Thyroid gland (tissue), 4 donors: ENCODE measurements at regions not wholly inside any gene's neighbourhood (a gene's known extent, or its start where the extent isn't known, plus 50 kb on each side); places are given as distances from the start of the nearest gene placed in this dataset.
A peak's percentile ranks its signal among the peaks of the same experiment; 100 is the strongest.

Source experiments
- DNase-seq, 2 donors: peaks; one replicate each; pipeline ENCODE4 v3.0.0-alpha.2; 2019
- H3K27ac ChIP-seq, 3 donors: fragments of 200-600 bp; sonication (generic); 1 replicate in 2 of 3; 2 replicates in 1 of 3; pipeline ENCODE4 v1.5.1; 2016 to 2019; ENCODE audit warnings: mild to moderate bottlenecking in 1 of 3, moderate library complexity in 1 of 3
- H3K27me3 ChIP-seq: fragments of 200-600 bp; sonication (generic); one replicate; pipeline ENCODE4 v1.5.1; 2019
- H3K36me3 ChIP-seq, 2 donors: fragments of 200-600 bp; sonication (generic); one replicate each; pipeline ENCODE4 v1.5.1; 2016 to 2019
- H3K4me1 ChIP-seq, 2 donors: fragments of 200-600 bp; sonication (generic); one replicate each; pipeline ENCODE4 v1.5.1; 2017 to 2019
- H3K4me3 ChIP-seq, 3 donors: fragments of 200-600 bp; sonication (generic); replicated peaks in 1 of 3; 1 replicate in 2 of 3; 2 replicates in 1 of 3; pipeline ENCODE4 v1.5.1; 2016; ENCODE audit warnings: mild to moderate bottlenecking in 1 of 3
- H3K9me3 ChIP-seq: fragments of 200-600 bp; sonication (generic); one replicate; pipeline ENCODE4 v1.5.1; 2017
- CTCF ChIP-seq, 6 experiments: fragments of 200-600 bp in 3 of 6; fragments of 450-650 bp in 3 of 6; sonication (generic) in 3 of 6; IDR thresholded peaks; one replicate each; pipeline ENCODE4 v1.5.1; 2016 to 2019; ENCODE audit warnings: antibody characterized with exemption in 6 of 6, mild to moderate bottlenecking in 2 of 6, inconsistent platforms in 1 of 6, moderate library complexity in 1 of 6
- POLR2A ChIP-seq, 2 donors: fragments of 450-650 bp; IDR thresholded peaks; one replicate each; pipeline ENCODE4 v1.6.1; 2017; ENCODE audit warnings: antibody characterized with exemption in 2 of 2, mild to moderate bottlenecking in 2 of 2, moderate library complexity in 1 of 2
- WGBS, 2 donors: methylation state at CpG; one replicate each; pipeline ENCODE4 v1.1.5; 2017; 5-methylcytosine and 5-hydroxymethylcytosine counted together
- intact Hi-C: fragments of 100-400 bp; cut with DNase I; formaldehyde crosslinking; loops from one replicate; pipeline ENCODE4 v1.15.1; 2023

- Histone ChIP-seq H3K4me1 (no peaks in the 10 kb centered on the region), H3K9me3 (no peaks in the 10 kb centered on the region), H3K27me3 (no peaks in the 10 kb centered on the region), H3K36me3 (no peaks in the 10 kb centered on the region), H3K27ac (no peak overlapping the region), H3K4me3 (no peak overlapping the region)
- no peak for DNase-seq
- TF ChIP-seq POLR2A (IDR thresholded peaks at IDR 0.05) (no peak), CTCF (IDR thresholded peaks at IDR 0.05) (no peak)
- WGBS, 2 donors, result 78 to 84% methylated on average over 2 of the region's 2 CpGs
- intact Hi-C loops, result no loop called here
Observed at GRCh38 chr7:13293264-13294002, 606.0 kb downstream of the ARL4A start.

- TF ChIP-seq POLR2A (IDR thresholded peaks at IDR 0.05), result no peak
- TF ChIP-seq CTCF (IDR thresholded peaks at IDR 0.05), result no peak
- intact Hi-C loops, result no loop called here
- no peak overlapping the region for H3K27ac ChIP-seq
- no peak overlapping the region for H3K4me3 ChIP-seq
- H3K36me3 ChIP-seq, result no peaks in the 10 kb centered on the region
- H3K4me1 ChIP-seq, result no peaks in the 10 kb centered on the region
- no peaks in the 10 kb centered on the region for H3K9me3 ChIP-seq
- no peaks in the 10 kb centered on the region for H3K27me3 ChIP-seq
- no peak for DNase-seq
Observed at GRCh38 chr7:13307040-13307439, 619.6 kb downstream of the ARL4A start.

GRCh38 chr7:13308423-13308822, 621.0 kb downstream of the ARL4A start:
- Histone ChIP-seq H3K27me3 (no peaks in the 10 kb centered on the region), H3K9me3 (no peaks in the 10 kb centered on the region), H3K36me3 (no peaks in the 10 kb centered on the region), H3K27ac (no peak overlapping the region), H3K4me3 (no peak overlapping the region), H3K4me1 (no peaks in the 10 kb centered on the region)
- no peak for DNase-seq
- intact Hi-C loops, result no loop called here
- TF ChIP-seq CTCF (IDR thresholded peaks at IDR 0.05) (no peak), POLR2A (IDR thresholded peaks at IDR 0.05) (no peak)

- no peaks in the 10 kb centered on the region for H3K4me1 ChIP-seq
- H3K36me3 ChIP-seq, result no peaks in the 10 kb centered on the region
- TF ChIP-seq POLR2A (IDR thresholded peaks at IDR 0.05), result no peak
- TF ChIP-seq CTCF (IDR thresholded peaks at IDR 0.05), result peak in 2 of 6 experiments; percentile 5 to 10
- H3K27me3 ChIP-seq, result no peaks in the 10 kb centered on the region
- intact Hi-C loops, result no loop called here
- no peak overlapping the region for H3K4me3 ChIP-seq
- no peaks in the 10 kb centered on the region for H3K9me3 ChIP-seq
- no peak for DNase-seq
- H3K27ac ChIP-seq, result no peak overlapping the region
Observed at GRCh38 chr7:13309535-13309934, 622.1 kb downstream of the ARL4A start.

- no peaks in the 10 kb centered on the region for H3K9me3 ChIP-seq
- H3K27ac ChIP-seq, result no peak overlapping the region
- no peaks in the 10 kb centered on the region for H3K36me3 ChIP-seq
- no peaks in the 10 kb centered on the region for H3K27me3 ChIP-seq
- TF ChIP-seq POLR2A (IDR thresholded peaks at IDR 0.05), result no peak
- no peak for TF ChIP-seq CTCF (IDR thresholded peaks at IDR 0.05)
- DNase-seq, result no peak
- intact Hi-C loops, result no loop called here
- 89 to 94% methylated on average over 5 of the region's 5 CpGs for WGBS, 2 donors
- H3K4me3 ChIP-seq, result no peak overlapping the region
- no peaks in the 10 kb centered on the region for H3K4me1 ChIP-seq
Observed at GRCh38 chr7:13312307-13312706, 624.9 kb downstream of the ARL4A start.
